ENCODE measurements at regions not wholly inside any gene's neighbourhood (a gene's known extent, or its start where the extent isn't known, plus 50 kb on each side); places are given as distances from the start of the nearest gene placed in this dataset.
"Not testable (repeated sequence)": the region's sequence is repeated elsewhere in the genome, so short reads cannot be mapped to it uniquely, and the experiment has no call there.

DNA sequence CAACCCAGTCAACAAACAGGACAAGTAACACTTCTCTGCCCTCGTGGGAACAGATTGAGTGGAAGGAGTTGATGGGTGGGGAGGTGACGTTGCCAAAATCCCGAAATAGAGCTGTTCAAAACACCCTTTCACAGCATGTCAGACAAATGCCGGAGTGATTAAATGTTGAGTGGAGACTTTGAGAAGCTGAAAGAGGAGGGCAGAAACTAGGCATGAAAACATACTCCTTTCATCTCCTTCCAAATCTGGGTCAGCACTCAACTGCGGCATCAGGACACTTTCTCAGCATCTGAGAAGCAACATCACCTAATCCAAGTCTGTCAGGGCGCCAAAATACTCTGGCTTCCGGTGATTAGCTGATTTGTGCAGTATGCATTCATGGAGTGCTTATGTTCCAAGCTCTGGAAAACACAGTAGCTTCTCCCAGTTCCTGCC is 51.5 kb upstream of the MRI1 start:
- ATAC-seq (ENCODE audit: low read depth), result no peak

DNA sequence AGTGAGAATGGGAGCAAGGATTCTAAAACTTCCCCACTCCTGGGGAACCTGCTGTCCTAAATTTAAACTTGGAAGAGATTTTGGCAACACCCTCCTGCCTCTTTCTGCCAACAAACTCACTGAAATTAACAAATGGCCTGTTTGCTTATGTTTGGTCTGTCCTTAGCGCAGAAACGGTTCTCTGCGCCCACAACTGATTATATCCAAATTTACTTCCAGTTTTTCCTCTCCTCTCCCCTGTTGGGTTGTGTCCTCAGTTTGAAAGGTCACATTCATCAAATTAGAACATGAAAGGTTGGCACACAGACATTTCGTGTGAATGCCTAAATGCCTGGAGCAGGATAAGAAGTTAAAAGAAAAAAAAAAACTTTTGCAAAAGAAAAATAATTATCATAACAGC is 56.4 kb upstream of the MRI1 start:
- Mint-ChIP-seq H3K27me3 (peaks cover 3% of the 10 kb centered on the region), H3K27ac (no peak overlapping the region), H3K4me3 (no peak overlapping the region), H3K9me3 (peaks cover 2% of the 10 kb centered on the region), H3K36me3 (no peaks in the 10 kb centered on the region), H3K4me1 (no peaks in the 10 kb centered on the region)
- POLR2A ChIA-PET, result no interaction called here
- no peak for ATAC-seq (ENCODE audit: low read depth)
- no peak for DNase-seq

More for the DNA sequence above, 51.5 kb upstream of the MRI1 start:
- no peak overlapping the region for H3K27ac Mint-ChIP-seq
- no peak overlapping the region for H3K4me3 Mint-ChIP-seq
- peaks cover 5% of the 10 kb centered on the region for H3K9me3 Mint-ChIP-seq
- DNase-seq, result no peak
- peaks cover 6% of the 10 kb centered on the region for H3K27me3 Mint-ChIP-seq
- H3K36me3 Mint-ChIP-seq, result no peaks in the 10 kb centered on the region
- POLR2A ChIA-PET, result no interaction called here
- H3K4me1 Mint-ChIP-seq, result no peaks in the 10 kb centered on the region

- no peak for ATAC-seq (ENCODE audit: low read depth)
- no peak overlapping the region for H3K4me3 Mint-ChIP-seq
- peaks cover 11% of the 10 kb centered on the region for H3K27me3 Mint-ChIP-seq
- no peaks in the 10 kb centered on the region for H3K36me3 Mint-ChIP-seq
- no peak overlapping the region for H3K27ac Mint-ChIP-seq
- POLR2A ChIA-PET, result no interaction called here
- no peaks in the 10 kb centered on the region for H3K4me1 Mint-ChIP-seq
- DNase-seq, result no peak
- peaks cover 2% of the 10 kb centered on the region for H3K9me3 Mint-ChIP-seq
Measured at GRCh38 chr19:13705928-13706447, 58.3 kb upstream of the MRI1 start.

DNA sequence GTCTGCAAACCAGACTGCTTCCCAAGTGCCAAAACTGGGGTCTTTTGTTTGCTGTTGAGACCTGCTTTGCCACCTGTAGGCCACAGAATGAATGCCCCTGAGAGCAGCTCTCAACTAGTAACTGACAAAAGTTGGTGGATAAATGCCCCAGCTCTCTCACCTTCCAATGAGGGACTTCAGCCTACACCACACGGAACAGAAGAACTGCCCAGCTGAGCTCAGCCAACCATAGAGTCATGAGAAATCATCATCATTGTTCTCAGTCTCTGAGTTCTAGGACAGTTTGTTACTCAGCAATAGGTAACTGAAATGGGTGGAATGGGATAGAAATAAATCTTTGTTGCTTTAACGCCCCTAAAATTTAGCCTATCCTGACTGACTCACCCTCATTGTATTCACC is 59.1 kb upstream of the MRI1 start:
- Mint-ChIP-seq H3K9me3 (peaks cover 2% of the 10 kb centered on the region), H3K4me3 (no peak overlapping the region), H3K27ac (no peak overlapping the region), H3K27me3 (peaks cover 15% of the 10 kb centered on the region), H3K4me1 (no peaks in the 10 kb centered on the region), H3K36me3 (no peaks in the 10 kb centered on the region)
- POLR2A ChIA-PET, result no interaction called here
- ATAC-seq (ENCODE audit: low read depth) (no peak), DNase-seq (no peak)

DNA sequence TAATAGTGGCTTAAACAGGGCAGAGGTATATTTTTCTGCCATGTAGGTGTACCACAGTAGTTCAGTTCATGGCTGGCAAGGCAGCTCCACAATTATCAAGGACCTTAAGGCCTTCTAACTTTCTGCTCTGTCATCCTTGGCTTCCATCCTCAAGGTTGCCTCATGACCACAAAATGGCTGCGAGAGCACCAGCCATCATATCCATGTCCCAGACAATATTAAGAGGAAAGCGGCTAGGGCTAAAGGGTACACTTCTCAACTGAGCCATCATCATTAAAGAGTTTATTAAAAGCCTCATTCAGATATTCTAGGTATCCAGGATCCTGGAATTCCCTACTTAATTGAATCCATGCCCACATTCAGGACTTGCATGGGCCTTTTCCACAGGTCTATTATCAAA is 62.7 kb upstream of the MRI1 start:
- Mint-ChIP-seq H3K9me3 (peaks cover 2% of the 10 kb centered on the region), H3K27me3 (peaks cover 15% of the 10 kb centered on the region), H3K27ac (no peak overlapping the region), H3K4me3 (no peak overlapping the region), H3K4me1 (no peaks in the 10 kb centered on the region), H3K36me3 (no peaks in the 10 kb centered on the region)
- no peak for DNase-seq
- ATAC-seq (ENCODE audit: low read depth), result no peak
- POLR2A ChIA-PET, result no interaction called here

DNA sequence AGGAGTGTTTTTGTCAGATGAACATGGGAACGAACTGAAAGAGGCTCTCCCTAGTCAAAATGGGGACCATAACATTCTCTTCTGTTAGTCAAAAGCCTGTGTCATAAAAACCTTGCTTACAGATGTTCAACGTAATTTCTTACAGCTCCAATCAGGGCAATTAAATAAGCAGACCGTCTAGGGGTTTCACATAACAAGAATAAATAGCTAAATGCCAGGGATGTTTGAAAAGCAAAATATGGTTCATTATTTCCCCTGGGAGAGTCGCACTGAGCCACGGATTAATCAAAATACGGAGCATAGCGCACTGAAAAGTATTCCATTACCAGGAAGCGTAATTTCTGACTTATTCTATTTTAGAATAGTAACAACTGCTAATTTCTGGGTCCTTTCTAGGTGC is 63.7 kb upstream of the MRI1 start:
- Mint-ChIP-seq H3K27ac (no peak overlapping the region), H3K4me1 (no peaks in the 10 kb centered on the region), H3K36me3 (no peaks in the 10 kb centered on the region), H3K9me3 (no peaks in the 10 kb centered on the region), H3K4me3 (no peak overlapping the region), H3K27me3 (peaks cover 16% of the 10 kb centered on the region)
- DNase-seq (no peak), ATAC-seq (ENCODE audit: low read depth) (no peak)
- POLR2A ChIA-PET, result no interaction called here

- Mint-ChIP-seq H3K9me3 (peaks cover 3% of the 10 kb centered on the region), H3K27ac (no peak overlapping the region), H3K4me1 (no peaks in the 10 kb centered on the region), H3K4me3 (no peak overlapping the region), H3K27me3 (peaks cover 16% of the 10 kb centered on the region), H3K36me3 (no peaks in the 10 kb centered on the region)
- ATAC-seq (ENCODE audit: low read depth) (no peak), DNase-seq (no peak)
- POLR2A ChIA-PET, result no interaction called here
Measured at GRCh38 chr19:13699786-13700185, 64.5 kb upstream of the MRI1 start.

DNA sequence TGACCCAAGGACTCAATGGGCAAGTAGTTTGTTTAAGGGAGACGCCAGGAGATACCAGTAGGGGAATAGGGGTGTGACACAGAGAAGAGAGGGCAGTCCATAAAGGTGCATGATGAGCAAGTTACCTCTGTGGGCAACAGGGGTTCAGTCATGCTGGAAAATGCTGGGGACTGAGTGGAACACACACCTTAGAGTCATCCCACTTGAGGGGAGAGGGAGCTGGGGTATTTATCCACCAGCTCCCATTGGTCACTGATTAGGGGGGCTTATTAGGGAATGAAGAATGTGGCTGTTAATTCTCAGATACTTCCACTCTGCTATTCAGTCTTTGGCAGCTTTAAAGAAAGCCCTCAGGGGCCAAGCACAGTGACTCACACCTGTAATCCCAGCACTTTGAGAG is 67.5 kb upstream of the MRI1 start:
- H3K36me3 Mint-ChIP-seq, result no peaks in the 10 kb centered on the region
- H3K4me3 Mint-ChIP-seq, result no peak overlapping the region
- H3K9me3 Mint-ChIP-seq, result peaks cover 3% of the 10 kb centered on the region
- POLR2A ChIA-PET, result no interaction called here
- DNase-seq (no peak), ATAC-seq (ENCODE audit: low read depth) (no peak)
- peaks cover 11% of the 10 kb centered on the region for H3K27me3 Mint-ChIP-seq
- H3K4me1 Mint-ChIP-seq, result no peaks in the 10 kb centered on the region
- H3K27ac Mint-ChIP-seq, result no peak overlapping the region

- Mint-ChIP-seq H3K27me3 (peaks cover 2% of the 10 kb centered on the region), H3K27ac (no peak overlapping the region), H3K4me3 (no peak overlapping the region), H3K36me3 (no peaks in the 10 kb centered on the region), H3K9me3 (peaks cover 3% of the 10 kb centered on the region), H3K4me1 (no peaks in the 10 kb centered on the region)
- no peak for DNase-seq
- POLR2A ChIA-PET, result interaction anchor here (0.6 kb wide), 1 partner anchor 388 kb away, joined by 3 read pairs; no protein-coding TSS in a partner anchor
- ATAC-seq (ENCODE audit: low read depth), result no peak
Measured at GRCh38 chr19:13693889-13694288, 70.4 kb upstream of the MRI1 start.

DNA sequence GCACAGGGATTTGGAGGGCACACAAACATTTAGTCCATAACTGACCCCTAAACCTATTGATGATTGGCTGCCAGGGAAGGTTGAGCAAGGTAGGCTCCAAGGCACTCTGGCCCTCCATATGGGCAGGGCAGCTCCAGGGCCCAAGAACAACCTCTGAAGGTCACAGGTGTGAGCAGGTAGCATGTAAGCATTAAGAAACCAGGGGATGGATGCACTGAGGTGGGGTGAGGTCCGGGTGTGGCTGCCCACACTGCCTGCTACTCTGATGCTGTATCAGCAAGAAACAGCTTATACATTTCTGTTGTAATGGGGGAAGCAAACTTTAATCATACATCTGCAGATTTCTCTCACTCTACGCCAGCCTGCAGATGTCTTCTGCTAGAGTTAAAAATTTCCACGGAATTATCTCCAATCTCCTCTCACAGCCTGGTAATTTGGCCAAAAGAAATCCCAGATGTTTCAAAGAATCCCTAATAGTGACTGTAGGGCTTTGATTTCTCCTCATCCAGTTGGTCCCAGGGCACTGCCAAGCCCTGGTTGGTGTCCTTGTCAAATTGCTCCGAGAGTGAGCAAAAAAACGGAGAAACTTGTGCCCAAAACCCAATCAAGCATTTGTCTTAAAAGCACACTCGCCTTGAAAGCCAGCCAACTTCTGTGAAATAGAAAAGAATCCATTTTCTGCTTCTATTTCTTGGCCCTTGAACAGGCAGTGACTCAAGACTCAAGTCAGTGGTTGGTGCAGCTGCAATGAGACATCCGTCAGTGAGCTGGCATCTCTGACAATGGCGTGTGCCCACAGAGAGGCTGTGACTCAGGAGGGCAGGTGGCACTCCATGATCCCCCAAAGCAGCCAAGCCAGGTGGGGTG is 72.5 kb upstream of the MRI1 start:
- peaks cover 3% of the 10 kb centered on the region for H3K9me3 Mint-ChIP-seq

GRCh38 chr19:13689085-13689484 is 75.2 kb upstream of the MRI1 start:
- ATAC-seq (ENCODE audit: low read depth) (no peak), DNase-seq (no peak)
- Mint-ChIP-seq H3K36me3 (no peaks in the 10 kb centered on the region), H3K27me3 (no peaks in the 10 kb centered on the region), H3K27ac (no peak overlapping the region), H3K4me3 (no peak overlapping the region), H3K9me3 (no peaks in the 10 kb centered on the region), H3K4me1 (no peaks in the 10 kb centered on the region)
- POLR2A ChIA-PET, result no interaction called here

More for the DNA sequence above, 72.5 kb upstream of the MRI1 start:
- Mint-ChIP-seq H3K4me1 (no peaks in the 10 kb centered on the region), H3K27ac (no peak overlapping the region), H3K4me3 (no peak overlapping the region), H3K27me3 (peaks cover 2% of the 10 kb centered on the region), H3K36me3 (no peaks in the 10 kb centered on the region)
- ATAC-seq (ENCODE audit: low read depth) (no peak), DNase-seq (no peak)
- POLR2A ChIA-PET, result no interaction called here

DNA sequence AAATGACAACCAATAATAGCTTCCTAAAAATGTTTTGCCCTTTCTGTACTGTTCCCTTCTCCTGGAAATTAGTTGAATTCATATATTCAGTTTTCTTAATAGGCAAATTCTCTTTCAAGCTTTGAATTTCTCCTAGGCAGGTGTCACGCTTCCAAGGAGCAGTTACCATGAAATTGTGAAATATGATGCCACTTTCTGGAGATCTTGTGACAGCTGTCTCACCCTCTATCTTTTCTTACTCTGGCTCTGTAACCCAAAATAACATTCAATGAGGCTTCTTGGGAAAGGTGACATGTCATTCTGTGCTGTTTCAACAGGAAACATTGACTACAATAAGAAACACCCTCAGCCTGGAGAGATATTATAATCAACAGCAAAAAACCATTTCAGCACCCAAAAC is 80.3 kb upstream of the MRI1 start:
- no peak for DNase-seq
- no peak overlapping the region for H3K27ac Mint-ChIP-seq
- no peaks in the 10 kb centered on the region for H3K36me3 Mint-ChIP-seq
- H3K4me3 Mint-ChIP-seq, result no peak overlapping the region
- POLR2A ChIA-PET, result no interaction called here
- no peaks in the 10 kb centered on the region for H3K4me1 Mint-ChIP-seq
- H3K27me3 Mint-ChIP-seq, result no peaks in the 10 kb centered on the region
- H3K9me3 Mint-ChIP-seq, result peaks cover 7% of the 10 kb centered on the region
- no peak for ATAC-seq (ENCODE audit: low read depth)

- Mint-ChIP-seq H3K4me3 (no peak overlapping the region), H3K4me1 (no peaks in the 10 kb centered on the region), H3K36me3 (no peaks in the 10 kb centered on the region), H3K9me3 (peaks cover 14% of the 10 kb centered on the region), H3K27ac (no peak overlapping the region), H3K27me3 (peaks cover under 1% of the 10 kb centered on the region)
- no peak for DNase-seq
- POLR2A ChIA-PET, result no interaction called here
- ATAC-seq (ENCODE audit: low read depth), result no peak
Measured at GRCh38 chr19:13681509-13681908, 82.8 kb upstream of the MRI1 start.

DNA sequence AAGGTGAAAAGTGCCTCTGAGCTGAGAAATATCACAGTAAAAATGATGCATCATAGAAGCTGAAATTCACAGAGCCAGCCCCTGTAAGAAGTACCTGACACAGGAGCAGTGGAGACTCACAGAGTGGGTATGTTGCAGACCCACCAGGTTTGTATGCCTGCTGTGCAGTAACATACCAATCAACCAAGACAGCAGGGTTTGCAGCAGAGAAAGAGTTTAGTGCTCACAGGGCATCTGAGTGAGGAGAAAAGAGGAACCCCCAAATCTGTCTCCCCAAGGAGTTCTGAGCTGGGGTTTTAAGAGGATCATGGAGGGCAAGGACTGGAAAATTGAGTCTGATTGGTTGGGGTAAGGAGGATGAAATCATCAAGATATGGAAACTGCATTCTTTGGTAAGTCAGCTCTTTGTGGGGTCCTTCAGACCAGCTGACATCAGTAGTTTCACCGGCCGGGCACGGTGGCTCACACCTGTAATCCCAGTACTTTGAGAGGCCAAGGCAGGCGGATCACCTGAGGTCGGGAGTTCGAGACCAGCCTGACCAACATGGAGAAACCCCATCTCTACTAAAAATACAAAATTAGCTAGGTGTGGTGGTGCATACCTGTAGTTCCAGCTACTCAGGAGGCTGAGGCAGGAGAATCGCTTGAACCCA is 83.5 kb upstream of the MRI1 start:
- ATAC-seq (ENCODE audit: low read depth); H3K4me3 Mint-ChIP-seq; H3K4me1 Mint-ChIP-seq; DNase-seq; POLR2A ChIA-PET; H3K27ac Mint-ChIP-seq; H3K36me3 Mint-ChIP-seq; H3K27me3 Mint-ChIP-seq: not testable (repeated sequence)
- H3K9me3 Mint-ChIP-seq, result peaks cover 15% of the 10 kb centered on the region

Measured in activated naive CD8-positive, alpha-beta T cell treated with anti-CD3 and anti-CD28 coated beads, Interleukin-2, amount 10 ng/mL, durations not matched to agents 7 days and 5 days (primary cell).